Left renal pelvis (tissue), 4 donors: ENCODE measurements at regions not wholly inside any gene's neighbourhood (a gene's known extent, or its start where the extent isn't known, plus 50 kb on each side); places are given as distances from the start of the nearest gene placed in this dataset.
"Not testable (repeated sequence)": the region's sequence is repeated elsewhere in the genome, so short reads cannot be mapped to it uniquely, and the experiment has no call there.

Source experiments
- DNase-seq, 4 donors: peaks; one replicate each; pipeline ENCODE4 v3.0.0-alpha.2; 2013; ENCODE audit warnings: low read depth in 4 of 4, low spot score in 3 of 4

- no peak for DNase-seq
Observed at GRCh38 chr6:86487660-86488221, 449.6 kb upstream of the HTR1E start.

- not testable (repeated sequence) for DNase-seq
Observed at GRCh38 chr6:86478316-86478715, 459.0 kb upstream of the HTR1E start.

GRCh38 chr6:86477500-86478148 is 459.7 kb upstream of the HTR1E start:
- peak; percentile 7 to 42 (median 20) for DNase-seq

GRCh38 chr6:86476311-86476710 is 461.0 kb upstream of the HTR1E start:
- no peak for DNase-seq

GRCh38 chr6:86474081-86474480 is 463.2 kb upstream of the HTR1E start:
- DNase-seq, result no peak

GRCh38 chr6:86471791-86472190 is 465.5 kb upstream of the HTR1E start:
- DNase-seq, result no peak

- peak in 1 of 4 donors; percentile 1 for DNase-seq
Observed at GRCh38 chr6:86459978-86460377, 477.4 kb upstream of the HTR1E start.

GRCh38 chr6:86456821-86457220 is 480.5 kb upstream of the HTR1E start:
- no peak for DNase-seq

GRCh38 chr6:86453232-86453631 is 484.1 kb upstream of the HTR1E start:
- no peak for DNase-seq

GRCh38 chr6:86448398-86448797 is 488.9 kb upstream of the HTR1E start:
- DNase-seq, result no peak

- no peak for DNase-seq
Observed at GRCh38 chr6:86440608-86441007, 496.7 kb upstream of the HTR1E start.

GRCh38 chr6:86423571-86423970 is 513.8 kb upstream of the HTR1E start:
- DNase-seq, result no peak

GRCh38 chr6:86412057-86412456 is 525.3 kb upstream of the HTR1E start:
- no peak for DNase-seq

- no peak for DNase-seq
Observed at GRCh38 chr6:86407128-86407527, 530.2 kb upstream of the HTR1E start.

- not testable (repeated sequence) for DNase-seq
Observed at GRCh38 chr6:86392850-86393249, 544.5 kb upstream of the HTR1E start.

GRCh38 chr6:86380571-86381125 is 556.7 kb upstream of the HTR1E start:
- no peak for DNase-seq

GRCh38 chr6:86357877-86358276 is 579.5 kb upstream of the HTR1E start:
- no peak for DNase-seq

- DNase-seq, result no peak
Observed at GRCh38 chr6:86355271-86355670, 582.1 kb upstream of the HTR1E start.

- no peak for DNase-seq
Observed at GRCh38 chr6:86331919-86332318, 605.4 kb upstream of the HTR1E start.

- DNase-seq, result no peak
Observed at GRCh38 chr6:86331265-86331840, 606.0 kb upstream of the HTR1E start.

- DNase-seq, result no peak
Observed at GRCh38 chr6:86306210-86306609, 631.1 kb upstream of the HTR1E start.

GRCh38 chr6:86285876-86286275 is 643.2 kb upstream of the SYNCRIP start:
- no peak for DNase-seq
